K562 (cell line): ENCODE measurements at regions not wholly inside any gene's neighbourhood (a gene's known extent, or its start where the extent isn't known, plus 50 kb on each side); places are given as distances from the start of the nearest gene placed in this dataset.

Experiments
- CREB3 ChIP-seq: fragments of 450-650 bp; conservative IDR thresholded peaks from 2 replicates; pipeline ENCODE4 v1.6.1; 2016; ENCODE audit warnings: missing genetic modification characterization, low read depth, mild to moderate bottlenecking, missing compliant biosample characterization, moderate library complexity
- L3MBTL2 ChIP-seq: fragments of 450-650 bp; IDR thresholded peaks from 2 replicates; pipeline ENCODE4 v1.6.1; 2016; ENCODE audit warnings: mild to moderate bottlenecking, moderate library complexity
- MEF2D ChIP-seq: conservative IDR thresholded peaks from 2 replicates; pipeline ENCODE4 v1.6.1; 2016; ENCODE audit warnings: low read depth, missing genetic modification characterization, missing compliant biosample characterization
- POU5F1 ChIP-seq: fragments of 150-350 bp; IDR thresholded peaks from 2 replicates; pipeline ENCODE4 v1.6.1; 2014; ENCODE audit warnings: borderline replicate concordance, low read length, low read depth, mild to moderate bottlenecking; ENCODE audit not compliant: partially characterized antibody
- SRSF1 ChIP-seq: fragments of 200-400 bp; formaldehyde crosslinking; IDR thresholded peaks from 2 replicates; pipeline ENCODE4 v1.6.1; 2017; ENCODE audit warnings: mild to moderate bottlenecking, low read depth, low read length, moderate library complexity
- TCF7 ChIP-seq: sonication (generic); IDR thresholded peaks from 2 replicates; pipeline ENCODE4 v1.6.1; 2016; ENCODE audit warnings: antibody characterized with exemption, borderline replicate concordance
- U2AF1 ChIP-seq: fragments of 200-400 bp; formaldehyde crosslinking; optimal IDR thresholded peaks from 2 replicates; pipeline ENCODE3; 2017; ENCODE audit warnings: mild to moderate bottlenecking, low read depth, low read length, moderate library complexity
- ZNF778 ChIP-seq: fragments of 450-650 bp; formaldehyde crosslinking; IDR thresholded peaks from 2 replicates; pipeline ENCODE4 v1.4.0; 2020; ENCODE audit warnings: mild to moderate bottlenecking, moderate library complexity
- TF ChIP-seq, protein P1 (sequence below): fragments of 250-450 bp; sonication (Bioruptor Pico); IDR thresholded peaks from 2 replicates; pipeline ENCODE4 v1.5.0; 2020; ENCODE audit warnings: mild to moderate bottlenecking
- TF ChIP-seq, protein P2 (sequence below), 2 experiments: fragments of 450-650 bp in 1 of 2; IDR thresholded peaks; 2 replicates each; pipeline ENCODE4 v1.6.1; 2011 to 2017; ENCODE audit warnings: low read depth in 2 of 2, antibody characterized with exemption in 1 of 2, borderline replicate concordance in 1 of 2, low read length in 1 of 2, mild to moderate bottlenecking in 1 of 2, mixed read lengths in 1 of 2; ENCODE audit not compliant: control insufficient read depth in 1 of 2
- TF ChIP-seq, protein P3 (sequence below): fragments of 150-350 bp; IDR thresholded peaks from 2 replicates; pipeline ENCODE4 v1.6.1; 2014; ENCODE audit warnings: low read depth, mild to moderate bottlenecking, low read length, borderline replicate concordance
- TF ChIP-seq, protein P4 (sequence below): fragments of 450-650 bp; IDR thresholded peaks from 2 replicates; pipeline ENCODE4 v1.6.1; 2017; ENCODE audit warnings: mild to moderate bottlenecking, moderate library complexity
- TF ChIP-seq, protein P5 (sequence below): fragments of 250-450 bp; sonication (Bioruptor Pico); IDR thresholded peaks from 2 replicates; pipeline ENCODE4 v1.4.0; 2020

- TF ChIP-seq, protein P1, sequence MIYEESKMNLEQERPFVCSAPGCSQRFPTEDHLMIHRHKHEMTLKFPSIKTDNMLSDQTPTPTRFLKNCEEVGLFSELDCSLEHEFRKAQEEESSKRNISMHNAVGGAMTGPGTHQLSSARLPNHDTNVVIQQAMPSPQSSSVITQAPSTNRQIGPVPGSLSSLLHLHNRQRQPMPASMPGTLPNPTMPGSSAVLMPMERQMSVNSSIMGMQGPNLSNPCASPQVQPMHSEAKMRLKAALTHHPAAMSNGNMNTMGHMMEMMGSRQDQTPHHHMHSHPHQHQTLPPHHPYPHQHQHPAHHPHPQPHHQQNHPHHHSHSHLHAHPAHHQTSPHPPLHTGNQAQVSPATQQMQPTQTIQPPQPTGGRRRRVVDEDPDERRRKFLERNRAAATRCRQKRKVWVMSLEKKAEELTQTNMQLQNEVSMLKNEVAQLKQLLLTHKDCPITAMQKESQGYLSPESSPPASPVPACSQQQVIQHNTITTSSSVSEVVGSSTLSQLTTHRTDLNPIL (CRISPR knock-in tag), result no peak
- TF ChIP-seq L3MBTL2 (no peak), MEF2D (0 out of 2 replicates have a peak, but pooled peaks have one; percentile 33), POU5F1 (no peak), TCF7 (no peak), U2AF1 (no peak), SRSF1 (no peak), CREB3 (no peak), ZNF778 (no peak)
- TF ChIP-seq, protein P2, sequence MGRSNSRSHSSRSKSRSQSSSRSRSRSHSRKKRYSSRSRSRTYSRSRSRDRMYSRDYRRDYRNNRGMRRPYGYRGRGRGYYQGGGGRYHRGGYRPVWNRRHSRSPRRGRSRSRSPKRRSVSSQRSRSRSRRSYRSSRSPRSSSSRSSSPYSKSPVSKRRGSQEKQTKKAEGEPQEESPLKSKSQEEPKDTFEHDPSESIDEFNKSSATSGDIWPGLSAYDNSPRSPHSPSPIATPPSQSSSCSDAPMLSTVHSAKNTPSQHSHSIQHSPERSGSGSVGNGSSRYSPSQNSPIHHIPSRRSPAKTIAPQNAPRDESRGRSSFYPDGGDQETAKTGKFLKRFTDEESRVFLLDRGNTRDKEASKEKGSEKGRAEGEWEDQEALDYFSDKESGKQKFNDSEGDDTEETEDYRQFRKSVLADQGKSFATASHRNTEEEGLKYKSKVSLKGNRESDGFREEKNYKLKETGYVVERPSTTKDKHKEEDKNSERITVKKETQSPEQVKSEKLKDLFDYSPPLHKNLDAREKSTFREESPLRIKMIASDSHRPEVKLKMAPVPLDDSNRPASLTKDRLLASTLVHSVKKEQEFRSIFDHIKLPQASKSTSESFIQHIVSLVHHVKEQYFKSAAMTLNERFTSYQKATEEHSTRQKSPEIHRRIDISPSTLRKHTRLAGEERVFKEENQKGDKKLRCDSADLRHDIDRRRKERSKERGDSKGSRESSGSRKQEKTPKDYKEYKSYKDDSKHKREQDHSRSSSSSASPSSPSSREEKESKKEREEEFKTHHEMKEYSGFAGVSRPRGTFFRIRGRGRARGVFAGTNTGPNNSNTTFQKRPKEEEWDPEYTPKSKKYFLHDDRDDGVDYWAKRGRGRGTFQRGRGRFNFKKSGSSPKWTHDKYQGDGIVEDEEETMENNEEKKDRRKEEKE (IDR thresholded peaks at IDR 0.05; ENCODE audit: borderline replicate concordance in 1 of 2, control insufficient read depth in 1 of 2, low read depth in 2 of 2, low read length in 1 of 2), result no peak
- TF ChIP-seq, protein P3, sequence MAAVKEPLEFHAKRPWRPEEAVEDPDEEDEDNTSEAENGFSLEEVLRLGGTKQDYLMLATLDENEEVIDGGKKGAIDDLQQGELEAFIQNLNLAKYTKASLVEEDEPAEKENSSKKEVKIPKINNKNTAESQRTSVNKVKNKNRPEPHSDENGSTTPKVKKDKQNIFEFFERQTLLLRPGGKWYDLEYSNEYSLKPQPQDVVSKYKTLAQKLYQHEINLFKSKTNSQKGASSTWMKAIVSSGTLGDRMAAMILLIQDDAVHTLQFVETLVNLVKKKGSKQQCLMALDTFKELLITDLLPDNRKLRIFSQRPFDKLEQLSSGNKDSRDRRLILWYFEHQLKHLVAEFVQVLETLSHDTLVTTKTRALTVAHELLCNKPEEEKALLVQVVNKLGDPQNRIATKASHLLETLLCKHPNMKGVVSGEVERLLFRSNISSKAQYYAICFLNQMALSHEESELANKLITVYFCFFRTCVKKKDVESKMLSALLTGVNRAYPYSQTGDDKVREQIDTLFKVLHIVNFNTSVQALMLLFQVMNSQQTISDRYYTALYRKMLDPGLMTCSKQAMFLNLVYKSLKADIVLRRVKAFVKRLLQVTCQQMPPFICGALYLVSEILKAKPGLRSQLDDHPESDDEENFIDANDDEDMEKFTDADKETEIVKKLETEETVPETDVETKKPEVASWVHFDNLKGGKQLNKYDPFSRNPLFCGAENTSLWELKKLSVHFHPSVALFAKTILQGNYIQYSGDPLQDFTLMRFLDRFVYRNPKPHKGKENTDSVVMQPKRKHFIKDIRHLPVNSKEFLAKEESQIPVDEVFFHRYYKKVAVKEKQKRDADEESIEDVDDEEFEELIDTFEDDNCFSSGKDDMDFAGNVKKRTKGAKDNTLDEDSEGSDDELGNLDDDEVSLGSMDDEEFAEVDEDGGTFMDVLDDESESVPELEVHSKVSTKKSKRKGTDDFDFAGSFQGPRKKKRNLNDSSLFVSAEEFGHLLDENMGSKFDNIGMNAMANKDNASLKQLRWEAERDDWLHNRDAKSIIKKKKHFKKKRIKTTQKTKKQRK, result no peak
- TF ChIP-seq, protein P4, sequence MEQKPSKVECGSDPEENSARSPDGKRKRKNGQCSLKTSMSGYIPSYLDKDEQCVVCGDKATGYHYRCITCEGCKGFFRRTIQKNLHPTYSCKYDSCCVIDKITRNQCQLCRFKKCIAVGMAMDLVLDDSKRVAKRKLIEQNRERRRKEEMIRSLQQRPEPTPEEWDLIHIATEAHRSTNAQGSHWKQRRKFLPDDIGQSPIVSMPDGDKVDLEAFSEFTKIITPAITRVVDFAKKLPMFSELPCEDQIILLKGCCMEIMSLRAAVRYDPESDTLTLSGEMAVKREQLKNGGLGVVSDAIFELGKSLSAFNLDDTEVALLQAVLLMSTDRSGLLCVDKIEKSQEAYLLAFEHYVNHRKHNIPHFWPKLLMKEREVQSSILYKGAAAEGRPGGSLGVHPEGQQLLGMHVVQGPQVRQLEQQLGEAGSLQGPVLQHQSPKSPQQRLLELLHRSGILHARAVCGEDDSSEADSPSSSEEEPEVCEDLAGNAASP, result no peak
- TF ChIP-seq, protein P5, sequence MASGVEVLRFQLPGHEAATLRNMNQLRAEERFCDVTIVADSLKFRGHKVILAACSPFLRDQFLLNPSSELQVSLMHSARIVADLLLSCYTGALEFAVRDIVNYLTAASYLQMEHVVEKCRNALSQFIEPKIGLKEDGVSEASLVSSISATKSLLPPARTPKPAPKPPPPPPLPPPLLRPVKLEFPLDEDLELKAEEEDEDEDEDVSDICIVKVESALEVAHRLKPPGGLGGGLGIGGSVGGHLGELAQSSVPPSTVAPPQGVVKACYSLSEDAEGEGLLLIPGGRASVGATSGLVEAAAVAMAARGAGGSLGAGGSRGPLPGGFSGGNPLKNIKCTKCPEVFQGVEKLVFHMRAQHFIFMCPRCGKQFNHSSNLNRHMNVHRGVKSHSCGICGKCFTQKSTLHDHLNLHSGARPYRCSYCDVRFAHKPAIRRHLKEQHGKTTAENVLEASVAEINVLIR (CRISPR knock-in tag), result no peak
Observed at GRCh38 chrX:40262157-40263013, 164.6 kb upstream of the BCOR start (continued).
